Panc1 (cell line): ENCODE measurements at regions not wholly inside any gene's neighbourhood (a gene's known extent, or its start where the extent isn't known, plus 50 kb on each side); places are given as distances from the start of the nearest gene placed in this dataset.

Experiments used
- ATAC-seq: fragments of 200-7000 bp; cut with Tn5 transposase; 2 replicates; pipeline ENCODE4 v1.9.1; 2020; ENCODE audit warnings: mild to moderate bottlenecking, moderate library complexity
- BruUV-seq: library from RNA; stranded (reverse); fragments of 400-500 nt; replicated peaks from 2 replicates; lab custom pipeline; 2021; lab: Mats Ljungman, UMichigan
- CTCF ChIA-PET: fragments of 300-600 bp; sonication (Branson Sonifier 250); formaldehyde crosslinking; loops from one replicate; lab custom pipeline; 2022; ENCODE audit warnings: antibody characterized with exemption; lab: Charles Lee
- POLR2A ChIA-PET: fragments of 300-600 bp; sonication (Branson Sonifier 250); formaldehyde crosslinking; loops from one replicate; lab custom pipeline; 2022; ENCODE audit warnings: antibody characterized with exemption; lab: Charles Lee
- DNase-seq: peaks from one replicate; pipeline ENCODE4 v3.0.0-alpha.2; 2010; ENCODE audit warnings: low read depth, low spot score
- H3K27ac ChIP-seq: 2 replicates; pipeline ENCODE4 v1.5.1; 2011; ENCODE audit warnings: mild to moderate bottlenecking, low read length, inconsistent platforms
- H3K27me3 ChIP-seq: fragments of 200-500 bp; sonication (Bioruptor generic); 2 replicates; pipeline ENCODE4 v1.6.0; 2014; ENCODE audit warnings: low read length, inconsistent platforms; ENCODE audit not compliant: control insufficient read depth, insufficient read depth
- H3K36me3 ChIP-seq: fragments of 200-500 bp; sonication (Bioruptor generic); 2 replicates; pipeline ENCODE4 v1.5.1; 2014; ENCODE audit warnings: inconsistent platforms, mild to moderate bottlenecking, low read length, moderate library complexity; ENCODE audit not compliant: control insufficient read depth, insufficient read depth
- H3K4me1 ChIP-seq: 2 replicates; pipeline ENCODE4 v1.5.1; 2011; ENCODE audit warnings: inconsistent platforms, mild to moderate bottlenecking, low read length, moderate library complexity; ENCODE audit not compliant: control insufficient read depth, insufficient read depth
- H3K4me3 ChIP-seq, 2 experiments: 2 replicates each; pipeline ENCODE4 v1.5.1; 2011 to 2012; ENCODE audit warnings: low read depth in 2 of 2, low read length in 2 of 2, mild to moderate bottlenecking in 2 of 2, inconsistent platforms in 1 of 2, moderate library complexity in 1 of 2
- H3K9me3 ChIP-seq: fragments of 200-500 bp; sonication (Bioruptor generic); 2 replicates; pipeline ENCODE4 v1.5.1; 2014; ENCODE audit warnings: low read depth, mild to moderate bottlenecking, inconsistent platforms, low read length, moderate library complexity; ENCODE audit not compliant: control insufficient read depth, insufficient read depth
- POLR2AphosphoS5 ChIP-seq: IDR thresholded peaks from 2 replicates; pipeline ENCODE4 v1.6.1; 2012; ENCODE audit warnings: mild to moderate bottlenecking, low read depth, low read length, moderate library complexity
- SIN3A ChIP-seq: IDR thresholded peaks from 2 replicates; pipeline ENCODE4 v1.6.1; 2012; ENCODE audit warnings: low read depth, mild to moderate bottlenecking, low read length, moderate library complexity, borderline replicate concordance; ENCODE audit not compliant: insufficient read depth
- TCF7L2 ChIP-seq: IDR thresholded peaks from 2 replicates; pipeline ENCODE4 v1.6.1; 2011; ENCODE audit warnings: mild to moderate bottlenecking, low read depth, low read length, inconsistent platforms
- in situ Hi-C: cut with HindIII; loops from 2 replicates; pipeline ENCODE4 v1.10.0; 2016; ENCODE audit warnings: low sequenced_read_pairs, low pct_unique_long_range_greater_than_20kb
- intact Hi-C: fragments of 100-400 bp; cut with micrococcal nuclease; formaldehyde crosslinking; loops from one replicate; pipeline ENCODE4 v1.10.0; 2022; ENCODE audit not compliant: unreplicated experiment
- TF ChIP-seq, protein P1 (sequence below): fragments of 450-650 bp; IDR thresholded peaks from 2 replicates; pipeline ENCODE4 v1.5.1; 2017; ENCODE audit warnings: mild to moderate bottlenecking
- TF ChIP-seq, protein P2 (sequence below), 2 experiments: IDR thresholded peaks; 2 replicates each; pipeline ENCODE4 v1.6.1; 2011 to 2012; ENCODE audit warnings: low read depth in 2 of 2, control low read depth in 1 of 2, low read length in 1 of 2, mild to moderate bottlenecking in 1 of 2, moderate library complexity in 1 of 2; ENCODE audit not compliant: insufficient read depth in 1 of 2

DNA sequence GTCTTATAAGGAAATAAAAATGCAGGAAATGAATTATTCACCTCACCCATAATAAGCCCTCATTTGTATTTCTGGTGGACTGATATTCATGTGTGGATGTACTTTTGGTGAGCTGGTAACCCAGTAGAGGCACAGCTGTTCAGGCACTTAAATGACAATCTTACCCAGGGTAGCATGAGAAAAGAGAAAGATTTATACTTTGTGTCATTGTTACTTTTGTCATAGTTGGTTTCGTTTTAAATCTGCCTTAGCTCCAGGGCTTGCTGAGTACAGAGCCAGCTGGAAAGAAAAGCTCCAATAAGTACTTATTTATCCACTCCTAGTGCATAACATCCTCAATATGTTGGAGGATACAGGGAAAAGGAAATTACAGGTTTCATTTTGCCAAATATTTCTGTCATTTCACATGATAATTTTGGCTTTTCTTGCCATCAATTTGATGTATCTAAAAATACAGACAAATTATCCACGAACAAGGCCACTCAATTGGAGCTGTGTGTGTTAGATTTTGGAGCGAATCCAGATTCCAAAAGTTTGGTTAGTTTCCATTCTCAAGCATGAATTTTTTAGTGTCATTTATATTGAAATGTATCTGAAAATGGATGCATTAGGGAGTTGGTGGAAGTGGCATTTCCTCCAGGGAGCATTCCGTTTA lies 1276.1 kb upstream of the FAM98A start:
- H3K4me1 ChIP-seq, result no peaks in the 10 kb centered on the region
- POLR2A ChIA-PET, result no interaction called here
- no peak overlapping the region for H3K27ac ChIP-seq
- BruUV-seq, result no TSS peak
- no peak for DNase-seq
- intact Hi-C loops (no loop called here), in situ Hi-C loops (no loop called here)
- CTCF ChIA-PET, result no interaction called here
- H3K4me3 ChIP-seq, result no peak overlapping the region
- H3K9me3 ChIP-seq, result no peaks in the 10 kb centered on the region
- H3K36me3 ChIP-seq, result no peaks in the 10 kb centered on the region
- no peak for TF ChIP-seq TCF7L2
- TF ChIP-seq, protein P1, sequence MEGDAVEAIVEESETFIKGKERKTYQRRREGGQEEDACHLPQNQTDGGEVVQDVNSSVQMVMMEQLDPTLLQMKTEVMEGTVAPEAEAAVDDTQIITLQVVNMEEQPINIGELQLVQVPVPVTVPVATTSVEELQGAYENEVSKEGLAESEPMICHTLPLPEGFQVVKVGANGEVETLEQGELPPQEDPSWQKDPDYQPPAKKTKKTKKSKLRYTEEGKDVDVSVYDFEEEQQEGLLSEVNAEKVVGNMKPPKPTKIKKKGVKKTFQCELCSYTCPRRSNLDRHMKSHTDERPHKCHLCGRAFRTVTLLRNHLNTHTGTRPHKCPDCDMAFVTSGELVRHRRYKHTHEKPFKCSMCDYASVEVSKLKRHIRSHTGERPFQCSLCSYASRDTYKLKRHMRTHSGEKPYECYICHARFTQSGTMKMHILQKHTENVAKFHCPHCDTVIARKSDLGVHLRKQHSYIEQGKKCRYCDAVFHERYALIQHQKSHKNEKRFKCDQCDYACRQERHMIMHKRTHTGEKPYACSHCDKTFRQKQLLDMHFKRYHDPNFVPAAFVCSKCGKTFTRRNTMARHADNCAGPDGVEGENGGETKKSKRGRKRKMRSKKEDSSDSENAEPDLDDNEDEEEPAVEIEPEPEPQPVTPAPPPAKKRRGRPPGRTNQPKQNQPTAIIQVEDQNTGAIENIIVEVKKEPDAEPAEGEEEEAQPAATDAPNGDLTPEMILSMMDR, result no peak
- TF ChIP-seq SIN3A, result no peak
- TF ChIP-seq, protein P2, sequence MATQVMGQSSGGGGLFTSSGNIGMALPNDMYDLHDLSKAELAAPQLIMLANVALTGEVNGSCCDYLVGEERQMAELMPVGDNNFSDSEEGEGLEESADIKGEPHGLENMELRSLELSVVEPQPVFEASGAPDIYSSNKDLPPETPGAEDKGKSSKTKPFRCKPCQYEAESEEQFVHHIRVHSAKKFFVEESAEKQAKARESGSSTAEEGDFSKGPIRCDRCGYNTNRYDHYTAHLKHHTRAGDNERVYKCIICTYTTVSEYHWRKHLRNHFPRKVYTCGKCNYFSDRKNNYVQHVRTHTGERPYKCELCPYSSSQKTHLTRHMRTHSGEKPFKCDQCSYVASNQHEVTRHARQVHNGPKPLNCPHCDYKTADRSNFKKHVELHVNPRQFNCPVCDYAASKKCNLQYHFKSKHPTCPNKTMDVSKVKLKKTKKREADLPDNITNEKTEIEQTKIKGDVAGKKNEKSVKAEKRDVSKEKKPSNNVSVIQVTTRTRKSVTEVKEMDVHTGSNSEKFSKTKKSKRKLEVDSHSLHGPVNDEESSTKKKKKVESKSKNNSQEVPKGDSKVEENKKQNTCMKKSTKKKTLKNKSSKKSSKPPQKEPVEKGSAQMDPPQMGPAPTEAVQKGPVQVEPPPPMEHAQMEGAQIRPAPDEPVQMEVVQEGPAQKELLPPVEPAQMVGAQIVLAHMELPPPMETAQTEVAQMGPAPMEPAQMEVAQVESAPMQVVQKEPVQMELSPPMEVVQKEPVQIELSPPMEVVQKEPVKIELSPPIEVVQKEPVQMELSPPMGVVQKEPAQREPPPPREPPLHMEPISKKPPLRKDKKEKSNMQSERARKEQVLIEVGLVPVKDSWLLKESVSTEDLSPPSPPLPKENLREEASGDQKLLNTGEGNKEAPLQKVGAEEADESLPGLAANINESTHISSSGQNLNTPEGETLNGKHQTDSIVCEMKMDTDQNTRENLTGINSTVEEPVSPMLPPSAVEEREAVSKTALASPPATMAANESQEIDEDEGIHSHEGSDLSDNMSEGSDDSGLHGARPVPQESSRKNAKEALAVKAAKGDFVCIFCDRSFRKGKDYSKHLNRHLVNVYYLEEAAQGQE (IDR thresholded peaks at IDR 0.05; ENCODE audit: insufficient read depth in 1 of 2, low read depth in 2 of 2, low read length in 1 of 2), result no peak
- no peak for TF ChIP-seq POLR2AphosphoS5
- H3K27me3 ChIP-seq, result no peaks in the 10 kb centered on the region
- ATAC-seq, result no peak

DNA sequence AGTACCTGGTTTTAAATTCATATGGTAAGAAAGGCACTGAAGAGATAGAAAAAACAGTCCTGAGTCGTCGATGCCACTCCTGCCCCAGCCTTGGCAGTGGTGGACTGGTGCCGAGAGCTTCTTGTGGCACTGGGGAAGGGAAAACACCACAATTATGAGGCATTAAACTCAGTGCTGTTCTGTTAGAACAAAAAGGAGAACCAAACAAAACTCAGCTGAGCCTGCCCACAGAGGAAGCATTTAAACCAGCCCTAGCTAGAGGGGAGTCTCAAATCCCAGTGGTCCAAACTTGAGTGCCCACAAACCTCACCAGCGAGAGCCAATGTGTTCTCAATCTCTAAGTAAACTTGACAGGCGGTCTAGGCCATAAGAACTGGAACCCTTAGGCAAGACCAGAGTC lies 1254.5 kb upstream of the FAM98A start:
- in situ Hi-C loops (no loop called here), intact Hi-C loops (no loop called here)
- DNase-seq, result no peak
- Histone ChIP-seq H3K4me3 (no peak overlapping the region), H3K9me3 (no peaks in the 10 kb centered on the region), H3K4me1 (no peaks in the 10 kb centered on the region), H3K36me3 (no peaks in the 10 kb centered on the region), H3K27ac (no peak overlapping the region), H3K27me3 (no peaks in the 10 kb centered on the region)
- ChIA-PET CTCF (no interaction called here), POLR2A (no interaction called here)
- ATAC-seq, result no peak
- TF ChIP-seq POLR2AphosphoS5, result no peak
- TF ChIP-seq, protein P2 (IDR thresholded peaks at IDR 0.05; ENCODE audit: insufficient read depth in 1 of 2, low read depth in 2 of 2, low read length in 1 of 2), result no peak
- TF ChIP-seq SIN3A, result no peak
- TF ChIP-seq, protein P1, result no peak
- no peak for TF ChIP-seq TCF7L2
- BruUV-seq, result no TSS peak
